BLaER1 (cell line): ENCODE measurements at regions not wholly inside any gene's neighbourhood (a gene's known extent, or its start where the extent isn't known, plus 50 kb on each side); places are given as distances from the start of the nearest gene placed in this dataset.

Experiments used
- H3K27ac ChIP-seq: shearing (Covaris generic); formaldehyde crosslinking; 2 replicates; pipeline ENCODE4 v1.8.1; 2022
- H3K27me3 ChIP-seq: shearing (Covaris generic); formaldehyde crosslinking; 2 replicates; pipeline ENCODE4 v1.8.1; 2022
- H3K36me3 ChIP-seq: shearing (Covaris generic); formaldehyde crosslinking; 2 replicates; pipeline ENCODE4 v1.8.1; 2022
- H3K4me1 ChIP-seq: shearing (Covaris generic); formaldehyde crosslinking; 2 replicates; pipeline ENCODE4 v1.8.1; 2022
- H3K4me2 ChIP-seq: shearing (Covaris generic); formaldehyde crosslinking; 2 replicates; pipeline ENCODE4 v1.8.1; 2022
- H3K4me3 ChIP-seq: shearing (Covaris generic); formaldehyde crosslinking; 2 replicates; pipeline ENCODE4 v1.8.1; 2022
- H3K9ac ChIP-seq: shearing (Covaris generic); formaldehyde crosslinking; 2 replicates; pipeline ENCODE4 v1.8.1; 2022
- H3K9me3 ChIP-seq: shearing (Covaris generic); formaldehyde crosslinking; 2 replicates; pipeline ENCODE4 v1.8.1; 2022
- H4K20me1 ChIP-seq: shearing (Covaris generic); formaldehyde crosslinking; 2 replicates; pipeline ENCODE4 v1.8.1; 2022
- Cebpa-rat ChIP-seq: shearing (Covaris generic); IDR thresholded peaks from 2 replicates; pipeline ENCODE4 v1.8.1; 2022

DNA sequence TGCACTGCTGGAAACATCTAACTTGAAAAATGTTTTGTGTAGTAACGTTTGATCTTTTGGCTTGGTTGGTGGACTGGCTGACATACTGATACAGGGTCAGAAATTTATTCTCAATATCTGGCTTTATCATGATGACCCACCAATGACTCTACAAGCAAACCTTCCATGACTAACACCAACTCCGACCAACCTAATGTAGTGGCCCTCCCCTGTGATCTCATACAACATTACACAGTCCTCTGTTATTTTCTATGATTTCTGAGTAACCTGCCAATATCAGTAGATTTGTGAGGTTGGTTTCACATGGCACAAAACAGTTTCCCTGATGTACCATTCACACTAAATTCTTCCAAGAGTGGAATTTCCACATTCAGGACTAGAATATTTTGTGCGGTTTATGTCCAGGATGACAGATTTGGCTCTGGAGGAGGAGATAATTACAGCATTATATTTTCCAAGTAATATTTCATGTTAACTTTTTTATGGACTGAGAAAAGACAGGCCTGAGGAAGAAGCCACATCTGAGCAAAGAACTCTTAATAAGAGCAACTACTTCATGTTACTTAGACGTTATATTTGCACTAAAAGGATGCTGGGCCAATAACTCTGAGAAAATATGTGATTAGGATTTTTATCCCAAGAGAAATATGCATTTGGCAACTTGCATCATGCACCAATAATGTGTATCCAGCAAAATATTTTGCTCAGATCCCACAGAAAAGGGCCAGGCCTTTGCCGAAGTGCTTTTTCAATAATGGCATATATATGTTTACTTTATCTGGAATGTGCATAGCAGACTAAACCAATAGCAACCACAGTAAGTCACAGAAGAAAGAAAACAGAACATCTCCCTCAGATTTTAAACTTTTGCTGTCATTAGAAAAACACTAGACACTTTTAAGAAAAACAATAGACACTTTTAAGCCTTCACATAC is 273.4 kb downstream of the KCNN2 start:
- H3K9me3 ChIP-seq: no peaks in the 10 kb centered on the region
- no peaks in the 10 kb centered on the region for H3K36me3 ChIP-seq
- H3K4me2 ChIP-seq: no peak overlapping the region
- H3K27me3 ChIP-seq: no peaks in the 10 kb centered on the region
- H3K27ac ChIP-seq: no peak overlapping the region
- H4K20me1 ChIP-seq: no peaks in the 10 kb centered on the region
- no peak overlapping the region for H3K4me3 ChIP-seq
- TF ChIP-seq Cebpa-rat: no peak
- H3K9ac ChIP-seq: no peak overlapping the region
- H3K4me1 ChIP-seq: no peaks in the 10 kb centered on the region

GRCh38 chr5:114634517-114634916 is 272.6 kb downstream of the KCNN2 start:
- H3K27me3 ChIP-seq: no peaks in the 10 kb centered on the region
- H3K4me3 ChIP-seq: no peak overlapping the region
- TF ChIP-seq Cebpa-rat: peak; percentile 88
- no peaks in the 10 kb centered on the region for H3K4me1 ChIP-seq
- H3K4me2 ChIP-seq: no peak overlapping the region
- H3K36me3 ChIP-seq: no peaks in the 10 kb centered on the region
- H3K9ac ChIP-seq: no peak overlapping the region
- H3K27ac ChIP-seq: no peak overlapping the region
- no peaks in the 10 kb centered on the region for H4K20me1 ChIP-seq
- no peaks in the 10 kb centered on the region for H3K9me3 ChIP-seq

DNA sequence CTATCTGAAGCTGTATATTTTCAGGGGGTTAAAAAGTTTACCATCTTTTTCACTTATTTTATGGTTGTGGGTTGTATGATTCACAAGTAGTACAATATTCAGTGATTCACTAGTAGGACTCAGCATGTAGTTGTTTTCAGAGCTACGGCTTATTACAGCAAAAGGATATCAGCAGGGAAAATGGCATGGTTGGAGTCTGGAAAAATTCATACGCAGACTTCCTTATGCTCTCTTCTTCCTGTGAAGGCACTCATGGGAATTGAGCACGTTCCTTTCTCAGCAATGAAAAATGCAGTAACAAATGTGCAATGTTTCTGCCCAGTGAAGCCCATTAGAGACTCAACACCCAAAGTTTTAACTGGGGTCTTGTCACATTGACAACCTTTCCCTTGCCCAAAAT is 250.5 kb downstream of the KCNN2 start:
- Histone ChIP-seq H3K27ac (no peak overlapping the region), H3K27me3 (no peaks in the 10 kb centered on the region), H4K20me1 (no peaks in the 10 kb centered on the region), H3K9ac (no peak overlapping the region), H3K4me2 (no peak overlapping the region), H3K36me3 (no peaks in the 10 kb centered on the region), H3K9me3 (no peaks in the 10 kb centered on the region), H3K4me3 (no peak overlapping the region), H3K4me1 (no peaks in the 10 kb centered on the region)
- TF ChIP-seq Cebpa-rat: no peak

GRCh38 chr5:114581136-114581535 is 219.3 kb downstream of the KCNN2 start:
- Histone ChIP-seq H3K4me1 (no peaks in the 10 kb centered on the region), H3K4me2 (no peak overlapping the region), H4K20me1 (no peaks in the 10 kb centered on the region; the same call in 1 of the 2 replicates), H3K9ac (no peak overlapping the region), H3K4me3 (no peak overlapping the region), H3K27ac (no peak overlapping the region), H3K9me3 (peaks cover 11% of the 10 kb centered on the region), H3K27me3 (no peaks in the 10 kb centered on the region), H3K36me3 (no peaks in the 10 kb centered on the region)
- no peak for TF ChIP-seq Cebpa-rat

- H3K36me3 ChIP-seq: no peaks in the 10 kb centered on the region
- no peak overlapping the region for H3K4me2 ChIP-seq
- TF ChIP-seq Cebpa-rat: no peak
- no peak overlapping the region for H3K9ac ChIP-seq
- H3K27ac ChIP-seq: no peak overlapping the region
- H3K4me1 ChIP-seq: no peaks in the 10 kb centered on the region
- no peak overlapping the region for H3K4me3 ChIP-seq
- no peaks in the 10 kb centered on the region for H4K20me1 ChIP-seq
- no peaks in the 10 kb centered on the region for H3K27me3 ChIP-seq
- H3K9me3 ChIP-seq: no peaks in the 10 kb centered on the region
These were observed 204.0 kb downstream of the KCNN2 start for GRCh38 chr5:114565871-114566270.

DNA sequence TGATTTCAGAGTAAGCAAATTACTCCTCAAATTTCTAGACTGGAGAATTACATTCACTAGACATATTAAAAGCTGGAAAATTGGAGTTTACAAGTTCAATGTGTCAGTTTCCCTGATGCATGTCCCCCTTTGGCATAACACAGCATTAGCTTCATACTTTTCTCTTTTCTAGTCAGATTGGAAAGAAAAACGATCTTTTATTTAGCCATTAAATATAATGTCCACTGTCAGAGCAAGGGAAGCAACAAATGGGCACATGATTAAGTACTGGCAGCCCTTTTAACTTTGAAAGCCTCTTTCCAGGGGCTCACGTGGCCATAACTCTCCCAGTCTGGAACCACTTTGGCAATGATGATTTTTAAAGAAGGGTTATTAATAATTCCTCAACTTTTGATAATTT is 203.3 kb downstream of the KCNN2 start:
- no peaks in the 10 kb centered on the region for H3K36me3 ChIP-seq
- no peak overlapping the region for H3K9ac ChIP-seq
- no peak overlapping the region for H3K4me3 ChIP-seq
- H3K4me1 ChIP-seq: no peaks in the 10 kb centered on the region
- H3K27me3 ChIP-seq: no peaks in the 10 kb centered on the region
- no peaks in the 10 kb centered on the region for H4K20me1 ChIP-seq
- TF ChIP-seq Cebpa-rat: no peak
- H3K4me2 ChIP-seq: no peak overlapping the region
- no peaks in the 10 kb centered on the region for H3K9me3 ChIP-seq
- no peak overlapping the region for H3K27ac ChIP-seq

DNA sequence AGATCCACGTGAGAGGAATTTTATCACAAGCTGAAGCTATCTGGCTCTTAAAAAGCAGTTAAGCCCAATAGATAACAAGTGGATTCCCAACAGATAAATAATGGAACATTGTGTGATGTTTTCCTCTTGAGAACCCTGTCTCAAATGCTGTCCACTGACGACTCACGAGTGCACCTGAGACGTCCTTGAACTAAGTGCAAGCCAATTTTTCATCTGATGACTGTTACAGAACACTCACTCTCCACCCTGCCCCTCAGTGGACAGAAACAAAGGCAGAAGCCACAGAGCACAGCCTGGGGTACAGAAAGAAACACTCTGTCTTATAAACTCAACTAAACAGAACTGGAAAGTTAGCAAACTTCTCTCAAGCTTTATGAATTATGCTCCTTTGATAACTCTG is 199.5 kb downstream of the KCNN2 start:
- H3K4me2 ChIP-seq: no peak overlapping the region
- no peaks in the 10 kb centered on the region for H3K9me3 ChIP-seq
- no peaks in the 10 kb centered on the region for H4K20me1 ChIP-seq
- no peaks in the 10 kb centered on the region for H3K4me1 ChIP-seq
- no peak for TF ChIP-seq Cebpa-rat
- H3K27ac ChIP-seq: no peak overlapping the region
- H3K4me3 ChIP-seq: no peak overlapping the region
- H3K9ac ChIP-seq: no peak overlapping the region
- H3K36me3 ChIP-seq: no peaks in the 10 kb centered on the region
- no peaks in the 10 kb centered on the region for H3K27me3 ChIP-seq
